H1 (cell line): ENCODE measurements at regions not wholly inside any gene's neighbourhood (a gene's known extent, or its start where the extent isn't known, plus 50 kb on each side); places are given as distances from the start of the nearest gene placed in this dataset.
A peak's percentile ranks its signal among the peaks of the same experiment; 100 is the strongest.

ENCODE experiments used
- CTCF ChIA-PET: fragments of 300-600 bp; sonication (Branson Sonifier 250); formaldehyde crosslinking; loops from one replicate; lab custom pipeline; 2021; ENCODE audit not compliant: partially characterized antibody; lab: Charles Lee
- POLR2A ChIA-PET: fragments of 300-600 bp; sonication (Branson Sonifier 250); formaldehyde crosslinking; loops from one replicate; lab custom pipeline; 2021; ENCODE audit warnings: inconsistent platforms; ENCODE audit not compliant: partially characterized antibody; lab: Charles Lee
- DNase-seq, 2 experiments: peaks; one replicate each; pipeline versions ENCODE4 v3.0.0 to v3.0.0-alpha.2; 2010 to 2022; ENCODE audit warnings: low spot score in 2 of 2, low read depth in 1 of 2, mixed read lengths in 1 of 2
- FAIRE-seq: peaks from 2 replicates; lab custom pipeline; 2011; peaks lifted over from hg19 to GRCh38; lab: Jason Lieb, UNC
- H2AFZ ChIP-seq: 2 replicates; pipeline ENCODE4 v1.8.1; 2012; ENCODE audit warnings: low read length, inconsistent platforms
- H2AK5ac ChIP-seq: 2 replicates; pipeline ENCODE4 v1.6.1; 2013; ENCODE audit warnings: low read depth, low read length
- H2BK120ac ChIP-seq: replicated peaks from 2 replicates; pipeline ENCODE3; 2013; ENCODE audit warnings: low read depth, low read length, inconsistent platforms
- H2BK12ac ChIP-seq: 2 replicates; pipeline ENCODE4 v1.6.1; 2013; ENCODE audit warnings: low read depth, low read length
- H2BK15ac ChIP-seq: 2 replicates; pipeline ENCODE4 v1.6.1; 2013; ENCODE audit warnings: low read length
- H2BK20ac ChIP-seq: 2 replicates; pipeline ENCODE4 v1.6.1; 2013; ENCODE audit warnings: low read length
- H2BK5ac ChIP-seq: 2 replicates; pipeline ENCODE4 v1.6.1; 2013; ENCODE audit warnings: low read depth, low read length
- H3K14ac ChIP-seq: 2 replicates; pipeline ENCODE4 v1.6.1; 2013; ENCODE audit warnings: inconsistent platforms; ENCODE audit not compliant: insufficient read length
- H3K18ac ChIP-seq: 2 replicates; pipeline ENCODE4 v1.6.1; 2013; ENCODE audit warnings: low read length; ENCODE audit errors: extremely low read depth
- H3K23ac ChIP-seq: 2 replicates; pipeline ENCODE4 v1.6.1; 2013; ENCODE audit warnings: inconsistent platforms; ENCODE audit not compliant: insufficient read length
- H3K23me2 ChIP-seq: 2 replicates; pipeline ENCODE4 v1.6.1; 2013; ENCODE audit warnings: low read depth, low read length
- H3K27ac ChIP-seq: 2 replicates; pipeline ENCODE4 v1.6.1; 2011; ENCODE audit warnings: low read depth, low read length, inconsistent platforms
- H3K27me3 ChIP-seq, 4 experiments: replicated peaks in 1 of 4; 1 replicate in 1 of 4; 2 replicates in 3 of 4; pipeline versions ENCODE4 v1.6.1 to v1.8.1; 2011 to 2013; ENCODE audit warnings: low read length in 3 of 4, mild to moderate bottlenecking in 3 of 4, inconsistent platforms in 2 of 4, mixed read lengths in 2 of 4, moderate library complexity in 1 of 4; ENCODE audit not compliant: control insufficient read depth in 3 of 4, insufficient read depth in 3 of 4; ENCODE audit errors: extremely low read depth in 1 of 4
- H3K36me3 ChIP-seq, 4 experiments: 2 replicates each; pipeline versions ENCODE4 v1.6.1 to v1.8.1; 2011 to 2013; ENCODE audit warnings: mild to moderate bottlenecking in 4 of 4, low read length in 3 of 4, moderate library complexity in 2 of 4, control low read depth in 1 of 4, inconsistent platforms in 1 of 4; ENCODE audit not compliant: insufficient read depth in 4 of 4, control insufficient read depth in 2 of 4
- H3K4ac ChIP-seq: replicated peaks from 2 replicates; pipeline ENCODE3; 2013; ENCODE audit warnings: low read length, low read depth, mixed read lengths, inconsistent platforms; ENCODE audit not compliant: insufficient read length
- H3K4me1 ChIP-seq, 4 experiments: replicated peaks in 1 of 4; 1 replicate in 1 of 4; 2 replicates in 3 of 4; pipeline versions ENCODE4 v1.6.1 to v1.8.1; 2011 to 2013; ENCODE audit warnings: low read length in 3 of 4, inconsistent platforms in 2 of 4, mixed read lengths in 1 of 4; ENCODE audit not compliant: insufficient read depth in 4 of 4, control insufficient read depth in 3 of 4
- H3K4me2 ChIP-seq, 2 experiments: 2 replicates each; pipeline versions ENCODE4 v1.6.1 to v1.8.1; 2011 to 2013; ENCODE audit warnings: low read depth in 2 of 2, low read length in 2 of 2, control low read depth in 1 of 2, inconsistent platforms in 1 of 2, mild to moderate bottlenecking in 1 of 2; ENCODE audit not compliant: insufficient read depth in 1 of 2
- H3K4me3 ChIP-seq, 4 experiments: fragments of 200-600, 300-600 bp in 1 of 4; sonication (generic), shearing (Covaris generic), sonication (Bioruptor Twin) in 1 of 4; 2 replicates each; pipeline versions ENCODE4 v1.5.1 to v1.8.1; 2011 to 2016; ENCODE audit warnings: low read length in 4 of 4, low read depth in 3 of 4, control low read depth in 2 of 4, inconsistent platforms in 2 of 4, mild to moderate bottlenecking in 2 of 4, mixed read lengths in 1 of 4, moderate library complexity in 1 of 4; ENCODE audit not compliant: insufficient read depth in 2 of 4; ENCODE audit errors: extremely low read depth in 1 of 4
- H3K56ac ChIP-seq: replicated peaks from 2 replicates; pipeline ENCODE3; 2013; ENCODE audit warnings: low read depth, mild to moderate bottlenecking, mixed read lengths, low read length, inconsistent platforms; ENCODE audit not compliant: insufficient read length
- H3K79me1 ChIP-seq: 2 replicates; pipeline ENCODE4 v1.6.1; 2013; ENCODE audit warnings: low read depth, low read length, control low read depth
- H3K79me2 ChIP-seq, 2 experiments: 2 replicates each; pipeline versions ENCODE4 v1.6.1 to v1.8.1; 2012 to 2013; ENCODE audit warnings: low read length in 2 of 2, mild to moderate bottlenecking in 2 of 2, inconsistent platforms in 1 of 2; ENCODE audit not compliant: insufficient read depth in 2 of 2, control insufficient read depth in 1 of 2
- H3K9ac ChIP-seq, 4 experiments: replicated peaks in 1 of 4; 1 replicate in 1 of 4; 2 replicates in 3 of 4; pipeline versions ENCODE4 v1.6.1 to v1.8.1; 2011 to 2013; ENCODE audit warnings: low read depth in 3 of 4, low read length in 3 of 4, control low read depth in 2 of 4, mild to moderate bottlenecking in 2 of 4, moderate library complexity in 2 of 4, inconsistent platforms in 1 of 4; ENCODE audit errors: extremely low read depth in 1 of 4
- H3K9me3 ChIP-seq, 2 experiments: 2 replicates each; pipeline versions ENCODE4 v1.6.1 to v1.8.1; 2012 to 2013; ENCODE audit warnings: mild to moderate bottlenecking in 2 of 2, moderate library complexity in 2 of 2, control low read depth in 1 of 2, inconsistent platforms in 1 of 2, low read depth in 1 of 2, low read length in 1 of 2, mixed read lengths in 1 of 2; ENCODE audit not compliant: insufficient read depth in 2 of 2
- H4K20me1 ChIP-seq, 2 experiments: replicated peaks in 1 of 2; 2 replicates each; pipeline versions ENCODE3 to v1.8.1; 2011 to 2013; ENCODE audit warnings: inconsistent platforms in 2 of 2, low read length in 2 of 2, mild to moderate bottlenecking in 1 of 2; ENCODE audit not compliant: insufficient read depth in 2 of 2, control insufficient read depth in 1 of 2
- H4K5ac ChIP-seq: 2 replicates; pipeline ENCODE4 v1.6.1; 2013; ENCODE audit warnings: low read length, low read depth, mixed read lengths, inconsistent platforms; ENCODE audit not compliant: insufficient read length
- H4K8ac ChIP-seq: 2 replicates; pipeline ENCODE4 v1.8.0; 2013; ENCODE audit warnings: mild to moderate bottlenecking, moderate library complexity, low read length, inconsistent platforms; ENCODE audit not compliant: insufficient read depth; ENCODE audit errors: extremely low read depth
- H4K91ac ChIP-seq: replicated peaks from 2 replicates; pipeline ENCODE3; 2013; ENCODE audit warnings: low read length, mixed read lengths, inconsistent platforms; ENCODE audit not compliant: insufficient read length
- MAFK ChIP-seq: IDR thresholded peaks from 2 replicates; pipeline ENCODE4 v1.6.1; 2012; ENCODE audit warnings: low read depth, mild to moderate bottlenecking, improper control_type of control experiment, low read length
- whole genome bisulfite sequencing, 2 experiments: shearing (Covaris generic) in 1 of 2; methylation state at CpG; one replicate each; pipeline versions ENCODE4 v1.1.6 to v1.1.7; 2013 to 2015; ENCODE audit warnings: low lambda C conversion rate in 2 of 2, mixed read lengths in 2 of 2, inconsistent platforms in 1 of 2, low coverage in 1 of 2, missing lambda C conversion rate in 1 of 2; ENCODE audit not compliant: insufficient replicate concordance in 2 of 2, insufficient coverage in 1 of 2, insufficient read length in 1 of 2; ENCODE audit errors: extremely low coverage in 1 of 2, missing lambda C conversion rate in 1 of 2; 5-methylcytosine and 5-hydroxymethylcytosine counted together

DNA sequence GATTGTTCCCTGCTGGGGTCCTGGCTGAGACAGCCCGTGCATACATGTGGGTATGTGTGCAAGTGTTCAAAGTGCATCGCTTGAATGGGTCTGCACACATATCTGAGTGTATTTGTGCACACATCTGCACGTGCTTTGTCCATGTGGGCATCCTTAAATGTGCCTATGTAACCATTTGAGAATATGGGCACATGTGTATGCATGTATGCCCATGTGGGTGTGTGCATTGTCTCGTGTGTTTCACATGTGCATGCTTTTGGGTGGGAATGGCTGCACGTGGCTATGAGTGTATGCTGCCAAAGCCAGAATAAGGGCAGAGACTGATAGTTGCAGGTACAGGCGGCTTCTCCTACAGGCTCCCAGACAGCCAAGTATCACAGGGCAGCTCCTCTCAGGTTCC is 107.3 kb downstream of the LHX2 start:
- H3K36me3 ChIP-seq = no peaks in the 10 kb centered on the region
- H3K79me2 ChIP-seq = no peaks in the 10 kb centered on the region
- no peak overlapping the region for H3K27ac ChIP-seq
- H3K79me1 ChIP-seq = no peaks in the 10 kb centered on the region
- peak overlapping the region; percentile 54 for H3K4ac ChIP-seq
- no peak for DNase-seq
- no peak overlapping the region for H4K91ac ChIP-seq
- WGBS, 2 experiments = 72% methylated on average over 6 of the region's 6 CpGs; no CpG with 5 or more reads in 1 of the 2 experiments
- no peak overlapping the region for H3K18ac ChIP-seq
- H3K56ac ChIP-seq = no peak overlapping the region
- H2BK15ac ChIP-seq = no peak overlapping the region
- peaks cover 0 to 4% of the 10 kb centered on the region in 2 experiments; a peak in 1 of 4 replicates for H3K9me3 ChIP-seq
- no peaks in the 10 kb centered on the region for H4K20me1 ChIP-seq
- H3K14ac ChIP-seq = no peak overlapping the region
- H2AFZ ChIP-seq = no peak overlapping the region
- H4K8ac ChIP-seq = no peak overlapping the region; the same call in 1 of the 2 replicates
- no peak overlapping the region for H3K23ac ChIP-seq
- no peak overlapping the region for H2BK20ac ChIP-seq
- H3K9ac ChIP-seq = no peak overlapping the region
- no peak overlapping the region for H2BK5ac ChIP-seq
- FAIRE-seq = no peak
- POLR2A ChIA-PET = no interaction called here
- H3K4me3 ChIP-seq = no peak overlapping the region
- H4K5ac ChIP-seq = no peak overlapping the region
- H2AK5ac ChIP-seq = no peak overlapping the region
- no peaks in the 10 kb centered on the region for H3K27me3 ChIP-seq
- CTCF ChIA-PET = interaction anchor here (1.1 kb wide), 1 partner anchor 12 kb away, joined by 3 read pairs; no protein-coding TSS in a partner anchor
- no peaks in the 10 kb centered on the region for H3K4me1 ChIP-seq
- H3K4me2 ChIP-seq = no peak overlapping the region
- H2BK120ac ChIP-seq = no peak overlapping the region
- H2BK12ac ChIP-seq = no peak overlapping the region
- H3K23me2 ChIP-seq = no peaks in the 10 kb centered on the region
- TF ChIP-seq MAFK = no peak
